ENCODE measurements at regions not wholly inside any gene's neighbourhood (a gene's known extent, or its start where the extent isn't known, plus 50 kb on each side); places are given as distances from the start of the nearest gene placed in this dataset.

GRCh38 chr6:9927275-9927674 is 487.6 kb downstream of the TFAP2A start:
- CTCF ChIA-PET: no interaction called here
- BruUV-seq (replicated peaks): no TSS peak
- in situ Hi-C loops (cut with HindIII; ENCODE audit: low pct_unique_long_range_greater_than_20kb, low sequenced_read_pairs): no loop called here

GRCh38 chr6:9924971-9925370 is 489.9 kb downstream of the TFAP2A start:
- no peak for ATAC-seq
- in situ Hi-C loops (cut with HindIII; ENCODE audit: low pct_unique_long_range_greater_than_20kb, low sequenced_read_pairs) (no loop called here), intact Hi-C loops (cut with micrococcal nuclease; ENCODE audit: unreplicated experiment) (no loop called here)
- H3K9me3 ChIP-seq (ENCODE audit: control insufficient read depth, insufficient read depth, low read depth, low read length): no peaks in the 10 kb centered on the region
- H3K4me3 ChIP-seq (ENCODE audit: low read depth in 2 of 2, low read length in 2 of 2): no peak overlapping the region
- BruUV-seq (replicated peaks): no TSS peak
- H3K36me3 ChIP-seq (ENCODE audit: control insufficient read depth, insufficient read depth, low read length): no peaks in the 10 kb centered on the region
- DNase-seq (ENCODE audit: low read depth, low spot score): no peak
- no peaks in the 10 kb centered on the region for H3K4me1 ChIP-seq (ENCODE audit: control insufficient read depth, insufficient read depth, low read length)
- no peak overlapping the region for H3K27ac ChIP-seq (ENCODE audit: low read length)
- POLR2A ChIA-PET: no interaction called here
- no peak for TF ChIP-seq TCF7L2 (IDR thresholded peaks at IDR 0.05; ENCODE audit: low read depth, low read length)
- no peak for TF ChIP-seq REST (IDR thresholded peaks at IDR 0.05; ENCODE audit: insufficient read depth in 1 of 2, low read depth in 2 of 2, low read length in 1 of 2)
- H3K27me3 ChIP-seq (ENCODE audit: control insufficient read depth, insufficient read depth, low read length): no peaks in the 10 kb centered on the region
- CTCF ChIA-PET: no interaction called here

More at GRCh38 chr6:9927275-9927674, 487.6 kb downstream of the TFAP2A start:
- no peak overlapping the region for H3K4me3 ChIP-seq (ENCODE audit: low read depth in 2 of 2, low read length in 2 of 2)
- H3K4me1 ChIP-seq (ENCODE audit: control insufficient read depth, insufficient read depth, low read length): no peaks in the 10 kb centered on the region
- no peak for ATAC-seq
- no peaks in the 10 kb centered on the region for H3K9me3 ChIP-seq (ENCODE audit: control insufficient read depth, insufficient read depth, low read depth, low read length)
- TF ChIP-seq TCF7L2 (IDR thresholded peaks at IDR 0.05; ENCODE audit: low read depth, low read length) (no peak), POLR2AphosphoS5 (IDR thresholded peaks at IDR 0.05; ENCODE audit: low read depth, low read length) (no peak), SIN3A (IDR thresholded peaks at IDR 0.05; ENCODE audit: borderline replicate concordance, insufficient read depth, low read depth, low read length) (no peak), REST (IDR thresholded peaks at IDR 0.05; ENCODE audit: insufficient read depth in 1 of 2, low read depth in 2 of 2, low read length in 1 of 2) (no peak), CTCF (IDR thresholded peaks at IDR 0.05) (no peak)
- H3K27me3 ChIP-seq (ENCODE audit: control insufficient read depth, insufficient read depth, low read length): no peaks in the 10 kb centered on the region
- POLR2A ChIA-PET: no interaction called here
- H3K27ac ChIP-seq (ENCODE audit: low read length): no peak overlapping the region
- DNase-seq (ENCODE audit: low read depth, low spot score): no peak
- no peaks in the 10 kb centered on the region for H3K36me3 ChIP-seq (ENCODE audit: control insufficient read depth, insufficient read depth, low read length)
- intact Hi-C loops (cut with micrococcal nuclease; ENCODE audit: unreplicated experiment): no loop called here

Measured in Panc1 (cell line).